IMR-90 (cell line): ENCODE measurements at regions not wholly inside any gene's neighbourhood (a gene's known extent, or its start where the extent isn't known, plus 50 kb on each side); places are given as distances from the start of the nearest gene placed in this dataset.

Source experiments
- BHLHE40 ChIP-seq: fragments of 150-350 bp; IDR thresholded peaks from 2 replicates; pipeline ENCODE4 v1.6.1; 2016; ENCODE audit warnings: mild to moderate bottlenecking, low read depth, low read length
- CEBPB ChIP-seq: IDR thresholded peaks from 2 replicates; pipeline ENCODE4 v1.6.1; 2012; ENCODE audit warnings: low read depth, low read length, improper control_type of control experiment
- CHD1 ChIP-seq: IDR thresholded peaks from 2 replicates; pipeline ENCODE4 v1.6.1; 2012; ENCODE audit warnings: low read depth, low read length, improper control_type of control experiment
- MAFK ChIP-seq: IDR thresholded peaks from 2 replicates; pipeline ENCODE4 v1.6.1; 2012; ENCODE audit warnings: low read depth, low read length, improper control_type of control experiment
- MXI1 ChIP-seq: IDR thresholded peaks from 2 replicates; pipeline ENCODE4 v1.6.1; 2012; ENCODE audit warnings: low read depth, mild to moderate bottlenecking, low read length, moderate library complexity, borderline replicate concordance
- POLR2A ChIP-seq: IDR thresholded peaks from 2 replicates; pipeline ENCODE4 v1.6.1; 2012; ENCODE audit warnings: mild to moderate bottlenecking, low read depth, low read length
- SMC3 ChIP-seq: fragments of 150-350 bp; IDR thresholded peaks from 2 replicates; pipeline ENCODE4 v1.6.1; 2016; ENCODE audit warnings: low read depth, mild to moderate bottlenecking, antibody characterized with exemption, low read length, moderate library complexity
- TF ChIP-seq, protein P1 (sequence below): conservative IDR thresholded peaks from 2 replicates; pipeline ENCODE4 v1.5.1; 2012; ENCODE audit warnings: mild to moderate bottlenecking, low read depth, low read length, improper control_type of control experiment
- TF ChIP-seq, protein P2 (sequence below): fragments of 150-350 bp; IDR thresholded peaks from 2 replicates; pipeline ENCODE4 v1.6.1; 2016; ENCODE audit warnings: low read depth, mild to moderate bottlenecking, low read length, moderate library complexity, borderline replicate concordance
- TF ChIP-seq, protein P3 (sequence below): fragments of 150-350 bp; IDR thresholded peaks from 2 replicates; pipeline ENCODE4 v1.6.1; 2017; ENCODE audit warnings: mild to moderate bottlenecking, antibody characterized with exemption, low read length, low read depth

DNA sequence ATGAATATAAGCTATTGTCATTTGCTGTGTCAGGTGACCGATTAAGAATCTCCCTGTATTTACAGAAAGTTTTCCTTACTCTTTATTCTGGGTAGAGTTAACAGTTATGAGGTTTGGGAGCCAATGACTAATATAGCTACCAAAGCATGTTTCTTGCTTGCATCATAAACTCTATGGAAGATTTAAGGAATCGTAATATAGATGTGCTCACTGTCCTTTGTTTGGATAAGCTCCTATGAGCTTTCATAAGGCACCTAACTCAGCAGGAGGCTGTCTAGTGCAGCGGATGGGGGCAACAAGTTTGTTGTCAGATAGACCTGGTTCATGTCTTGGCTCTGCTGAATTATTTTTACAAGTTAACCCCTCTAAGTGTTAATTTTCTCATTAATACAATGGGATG is 75.0 kb upstream of the PAQR3 start:
- TF ChIP-seq, protein P1, sequence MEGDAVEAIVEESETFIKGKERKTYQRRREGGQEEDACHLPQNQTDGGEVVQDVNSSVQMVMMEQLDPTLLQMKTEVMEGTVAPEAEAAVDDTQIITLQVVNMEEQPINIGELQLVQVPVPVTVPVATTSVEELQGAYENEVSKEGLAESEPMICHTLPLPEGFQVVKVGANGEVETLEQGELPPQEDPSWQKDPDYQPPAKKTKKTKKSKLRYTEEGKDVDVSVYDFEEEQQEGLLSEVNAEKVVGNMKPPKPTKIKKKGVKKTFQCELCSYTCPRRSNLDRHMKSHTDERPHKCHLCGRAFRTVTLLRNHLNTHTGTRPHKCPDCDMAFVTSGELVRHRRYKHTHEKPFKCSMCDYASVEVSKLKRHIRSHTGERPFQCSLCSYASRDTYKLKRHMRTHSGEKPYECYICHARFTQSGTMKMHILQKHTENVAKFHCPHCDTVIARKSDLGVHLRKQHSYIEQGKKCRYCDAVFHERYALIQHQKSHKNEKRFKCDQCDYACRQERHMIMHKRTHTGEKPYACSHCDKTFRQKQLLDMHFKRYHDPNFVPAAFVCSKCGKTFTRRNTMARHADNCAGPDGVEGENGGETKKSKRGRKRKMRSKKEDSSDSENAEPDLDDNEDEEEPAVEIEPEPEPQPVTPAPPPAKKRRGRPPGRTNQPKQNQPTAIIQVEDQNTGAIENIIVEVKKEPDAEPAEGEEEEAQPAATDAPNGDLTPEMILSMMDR = no peak
- TF ChIP-seq, protein P2, sequence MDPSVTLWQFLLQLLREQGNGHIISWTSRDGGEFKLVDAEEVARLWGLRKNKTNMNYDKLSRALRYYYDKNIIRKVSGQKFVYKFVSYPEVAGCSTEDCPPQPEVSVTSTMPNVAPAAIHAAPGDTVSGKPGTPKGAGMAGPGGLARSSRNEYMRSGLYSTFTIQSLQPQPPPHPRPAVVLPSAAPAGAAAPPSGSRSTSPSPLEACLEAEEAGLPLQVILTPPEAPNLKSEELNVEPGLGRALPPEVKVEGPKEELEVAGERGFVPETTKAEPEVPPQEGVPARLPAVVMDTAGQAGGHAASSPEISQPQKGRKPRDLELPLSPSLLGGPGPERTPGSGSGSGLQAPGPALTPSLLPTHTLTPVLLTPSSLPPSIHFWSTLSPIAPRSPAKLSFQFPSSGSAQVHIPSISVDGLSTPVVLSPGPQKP = no peak
- no peak for TF ChIP-seq SMC3
- TF ChIP-seq MXI1 = no peak
- no peak for TF ChIP-seq CEBPB
- no peak for TF ChIP-seq BHLHE40
- no peak for TF ChIP-seq MAFK
- no peak for TF ChIP-seq POLR2A
- TF ChIP-seq, protein P3, sequence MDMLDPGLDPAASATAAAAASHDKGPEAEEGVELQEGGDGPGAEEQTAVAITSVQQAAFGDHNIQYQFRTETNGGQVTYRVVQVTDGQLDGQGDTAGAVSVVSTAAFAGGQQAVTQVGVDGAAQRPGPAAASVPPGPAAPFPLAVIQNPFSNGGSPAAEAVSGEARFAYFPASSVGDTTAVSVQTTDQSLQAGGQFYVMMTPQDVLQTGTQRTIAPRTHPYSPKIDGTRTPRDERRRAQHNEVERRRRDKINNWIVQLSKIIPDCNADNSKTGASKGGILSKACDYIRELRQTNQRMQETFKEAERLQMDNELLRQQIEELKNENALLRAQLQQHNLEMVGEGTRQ = no peak
- no peak for TF ChIP-seq CHD1
